Endothelial cell of umbilical vein (primary cell): ENCODE measurements at regions not wholly inside any gene's neighbourhood (a gene's known extent, or its start where the extent isn't known, plus 50 kb on each side); places are given as distances from the start of the nearest gene placed in this dataset.

ENCODE experiments used
- BruUV-seq: library from RNA; stranded (reverse); fragments of 400-500 nt; replicated peaks from 2 replicates; lab custom pipeline; 2021; lab: Mats Ljungman, UMichigan
- CTCF ChIA-PET: fragments of 300-600, 350-600 bp; sonication (Branson Sonifier 250); formaldehyde crosslinking; loops from one replicate; lab custom pipeline; 2021; ENCODE audit warnings: antibody characterized with exemption, inconsistent platforms; lab: Charles Lee
- POLR2A ChIA-PET: fragments of 300-600, 350-600 bp; sonication (Branson Sonifier 250); formaldehyde crosslinking; loops from one replicate; lab custom pipeline; 2021; ENCODE audit warnings: antibody characterized with exemption, inconsistent platforms; lab: Charles Lee
- DNase-seq: peaks from one replicate; pipeline ENCODE4 v3.0.0-alpha.2; 2011; ENCODE audit warnings: low read depth, low spot score
- FAIRE-seq: peaks from 2 replicates; lab custom pipeline; 2011; peaks lifted over from hg19 to GRCh38; lab: Jason Lieb, UNC
- H2AFZ ChIP-seq: 2 replicates; pipeline ENCODE4 v1.6.0; 2012; ENCODE audit warnings: low read depth, low read length, control low read depth, inconsistent platforms
- H3K27ac ChIP-seq: 2 replicates; pipeline ENCODE4 v1.5.1; 2011; ENCODE audit warnings: low read depth, mild to moderate bottlenecking, control low read depth, low read length, moderate library complexity; ENCODE audit not compliant: insufficient read depth
- H3K27me3 ChIP-seq, 2 experiments: 2 replicates each; pipeline versions ENCODE4 v1.6.0 to v1.6.1; 2011; ENCODE audit warnings: low read length in 2 of 2, mixed read lengths in 1 of 2; ENCODE audit not compliant: control insufficient read depth in 2 of 2, insufficient read depth in 2 of 2
- H3K36me3 ChIP-seq, 2 experiments: 2 replicates in 1 of 2; 3 replicates in 1 of 2; pipeline ENCODE4 v1.5.1; 2011; ENCODE audit warnings: low read length in 2 of 2, mild to moderate bottlenecking in 1 of 2, moderate library complexity in 1 of 2; ENCODE audit not compliant: control insufficient read depth in 2 of 2, insufficient read depth in 2 of 2; ENCODE audit errors: extremely low read depth in 1 of 2
- H3K4me1 ChIP-seq: 3 replicates; pipeline ENCODE4 v1.5.1; 2011; ENCODE audit warnings: mild to moderate bottlenecking, low read length; ENCODE audit not compliant: control insufficient read depth, insufficient read depth; ENCODE audit errors: extremely low read depth
- H3K4me2 ChIP-seq: 2 replicates; pipeline ENCODE4 v1.6.1; 2011; ENCODE audit warnings: low read length, control low read depth, mixed read lengths; ENCODE audit not compliant: insufficient read depth
- H3K4me3 ChIP-seq, 3 experiments: fragments of 200-600 bp in 1 of 3; sonication (generic), shearing (Covaris generic) in 1 of 3; replicated peaks in 1 of 3; 2 replicates each; pipeline ENCODE4 v1.5.1; 2011 to 2016; ENCODE audit warnings: control low read depth in 3 of 3, low read length in 3 of 3, mild to moderate bottlenecking in 2 of 3, inconsistent platforms in 1 of 3, low read depth in 1 of 3, moderate library complexity in 1 of 3; ENCODE audit not compliant: insufficient read depth in 1 of 3
- H3K79me2 ChIP-seq: 2 replicates; pipeline ENCODE4 v1.6.0; 2012; ENCODE audit warnings: low read length, inconsistent platforms; ENCODE audit not compliant: control insufficient read depth, insufficient read depth
- H3K9ac ChIP-seq: replicated peaks from 2 replicates; pipeline ENCODE3; 2011; ENCODE audit warnings: low read length, control low read depth; ENCODE audit not compliant: insufficient read depth; ENCODE audit errors: extremely low read depth
- H3K9me1 ChIP-seq: replicated peaks from 3 replicates; pipeline ENCODE4 v1.6.0; 2011; ENCODE audit warnings: mild to moderate bottlenecking, low read length; ENCODE audit not compliant: control insufficient read depth, insufficient read depth; ENCODE audit errors: extremely low read depth
- H3K9me3 ChIP-seq: replicated peaks from 2 replicates; pipeline ENCODE4 v1.5.1; 2012; ENCODE audit warnings: low read length, inconsistent platforms; ENCODE audit not compliant: control insufficient read depth, insufficient read depth
- H4K20me1 ChIP-seq: replicated peaks from 2 replicates; pipeline ENCODE3; 2011; ENCODE audit warnings: mild to moderate bottlenecking, low read length; ENCODE audit not compliant: control insufficient read depth, insufficient read depth; ENCODE audit errors: extremely low read depth
- EZH2 ChIP-seq: IDR thresholded peaks from 2 replicates; pipeline ENCODE4 v1.6.1; 2012; ENCODE audit warnings: borderline replicate concordance, low read depth, mild to moderate bottlenecking, moderate library complexity, low read length, inconsistent platforms; ENCODE audit not compliant: severe bottlenecking
- FOS ChIP-seq: IDR thresholded peaks from 2 replicates; pipeline ENCODE4 v1.6.1; 2011; ENCODE audit warnings: mild to moderate bottlenecking, low read length, moderate library complexity, borderline replicate concordance; ENCODE audit not compliant: insufficient read depth
- MYC ChIP-seq: IDR thresholded peaks from one replicate; pipeline ENCODE4 v1.6.1; 2011; ENCODE audit warnings: mild to moderate bottlenecking, low read depth, low read length
- POLR2A ChIP-seq: IDR thresholded peaks from 2 replicates; pipeline ENCODE4 v1.6.1; 2012; ENCODE audit warnings: low read depth, mild to moderate bottlenecking, control low read depth, low read length
- POLR2AphosphoS5 ChIP-seq: IDR thresholded peaks from 2 replicates; pipeline ENCODE4 v1.6.1; 2012; ENCODE audit warnings: low read depth, mild to moderate bottlenecking, control low read depth, low read length, moderate library complexity; ENCODE audit not compliant: insufficient read depth
- dilution Hi-C: fragments of 300-500 bp; cut with MboI; formaldehyde crosslinking; loops from one replicate; pipeline ENCODE4 v1.15.0; 2019; ENCODE audit warnings: low sequenced_read_pairs; ENCODE audit not compliant: extremely low pct_ligation_motif_present
- intact Hi-C: fragments of 100-400 bp; cut with micrococcal nuclease; formaldehyde crosslinking; loops from one replicate; pipeline ENCODE4 v1.10.0; 2022
- TF ChIP-seq, protein P1 (sequence below): IDR thresholded peaks from 2 replicates; pipeline ENCODE4 v1.6.1; 2011; ENCODE audit not compliant: insufficient read depth, insufficient read length
- TF ChIP-seq, protein P2 (sequence below), 2 donors: IDR thresholded peaks; 1 replicate in 1 of 2; 2 replicates in 1 of 2; pipeline ENCODE4 v1.5.1; 2011; ENCODE audit warnings: low read length in 2 of 2, mild to moderate bottlenecking in 2 of 2, moderate library complexity in 2 of 2, control low read depth in 1 of 2, inconsistent platforms in 1 of 2, low read depth in 1 of 2; ENCODE audit not compliant: insufficient read depth in 1 of 2; ENCODE audit errors: extremely low read depth in 1 of 2

DNA sequence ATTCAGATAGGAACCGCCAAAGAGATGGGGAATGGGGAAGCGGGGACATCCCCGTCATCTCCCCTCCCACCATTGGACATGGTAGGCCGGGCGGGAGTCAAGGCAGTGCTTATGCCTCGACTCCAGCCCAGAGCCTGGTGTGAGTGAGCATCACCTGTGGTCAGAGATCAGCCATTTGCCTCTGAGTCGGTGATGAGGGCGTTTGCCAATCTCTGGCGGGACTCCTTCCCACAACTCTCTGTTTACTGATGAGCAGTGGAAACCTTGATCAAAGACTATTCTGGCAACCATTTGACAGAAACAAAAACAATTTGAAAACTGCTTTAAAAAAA, 63.9 kb upstream of the HES1 start:
- Histone ChIP-seq H3K9me1 (no peaks in the 10 kb centered on the region), H3K27me3 (no peaks in the 10 kb centered on the region), H3K4me1 (peaks cover 15% of the 10 kb centered on the region), H2AFZ (no peak overlapping the region), H3K79me2 (no peaks in the 10 kb centered on the region), H3K27ac (peak overlapping the region; percentile 87), H4K20me1 (no peaks in the 10 kb centered on the region), H3K4me3 (no peak overlapping the region), H3K9ac (peak overlapping the region; percentile 87), H3K9me3 (no peaks in the 10 kb centered on the region), H3K36me3 (no peaks in the 10 kb centered on the region), H3K4me2 (no peak overlapping the region)
- no TSS peak for BruUV-seq
- intact Hi-C loops (no loop called here), dilution Hi-C loops (no loop called here)
- no peak for FAIRE-seq
- TF ChIP-seq, protein P1, sequence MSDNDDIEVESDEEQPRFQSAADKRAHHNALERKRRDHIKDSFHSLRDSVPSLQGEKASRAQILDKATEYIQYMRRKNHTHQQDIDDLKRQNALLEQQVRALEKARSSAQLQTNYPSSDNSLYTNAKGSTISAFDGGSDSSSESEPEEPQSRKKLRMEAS: no peak
- TF ChIP-seq FOS (no peak), MYC (no peak), POLR2AphosphoS5 (no peak), POLR2A (no peak), EZH2 (no peak)
- TF ChIP-seq, protein P2, sequence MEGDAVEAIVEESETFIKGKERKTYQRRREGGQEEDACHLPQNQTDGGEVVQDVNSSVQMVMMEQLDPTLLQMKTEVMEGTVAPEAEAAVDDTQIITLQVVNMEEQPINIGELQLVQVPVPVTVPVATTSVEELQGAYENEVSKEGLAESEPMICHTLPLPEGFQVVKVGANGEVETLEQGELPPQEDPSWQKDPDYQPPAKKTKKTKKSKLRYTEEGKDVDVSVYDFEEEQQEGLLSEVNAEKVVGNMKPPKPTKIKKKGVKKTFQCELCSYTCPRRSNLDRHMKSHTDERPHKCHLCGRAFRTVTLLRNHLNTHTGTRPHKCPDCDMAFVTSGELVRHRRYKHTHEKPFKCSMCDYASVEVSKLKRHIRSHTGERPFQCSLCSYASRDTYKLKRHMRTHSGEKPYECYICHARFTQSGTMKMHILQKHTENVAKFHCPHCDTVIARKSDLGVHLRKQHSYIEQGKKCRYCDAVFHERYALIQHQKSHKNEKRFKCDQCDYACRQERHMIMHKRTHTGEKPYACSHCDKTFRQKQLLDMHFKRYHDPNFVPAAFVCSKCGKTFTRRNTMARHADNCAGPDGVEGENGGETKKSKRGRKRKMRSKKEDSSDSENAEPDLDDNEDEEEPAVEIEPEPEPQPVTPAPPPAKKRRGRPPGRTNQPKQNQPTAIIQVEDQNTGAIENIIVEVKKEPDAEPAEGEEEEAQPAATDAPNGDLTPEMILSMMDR (IDR thresholded peaks at IDR 0.05; ENCODE audit: extremely low read depth in 1 of 2, insufficient read depth in 1 of 2, low read depth in 1 of 2, low read length in 2 of 2): no peak
- POLR2A ChIA-PET: no interaction called here
- no peak for DNase-seq
- CTCF ChIA-PET: interaction anchor here (1.4 to 2.1 kb wide), 4 partner anchors 10 to 244 kb away, joined by 3 to 10 read pairs (median 10); no protein-coding TSS in a partner anchor
